ENCODE measurements at regions not wholly inside any gene's neighbourhood (a gene's known extent, or its start where the extent isn't known, plus 50 kb on each side); places are given as distances from the start of the nearest gene placed in this dataset.
"Not testable (repeated sequence)": the region's sequence is repeated elsewhere in the genome, so short reads cannot be mapped to it uniquely, and the experiment has no call there.

- peak; percentile 89 for DNase-seq
Observed at GRCh38 chr20:52049001-52049731, 142.4 kb downstream of the ZFP64 start.

- no peak for DNase-seq
Observed at GRCh38 chr20:52047811-52048764, 143.5 kb downstream of the ZFP64 start.

- DNase-seq, result no peak
Observed at GRCh38 chr20:52041966-52042365, 149.6 kb downstream of the ZFP64 start.

- DNase-seq, result no peak
Observed at GRCh38 chr20:52039790-52040189, 151.8 kb downstream of the ZFP64 start.

GRCh38 chr20:52038632-52039031 lies 152.9 kb downstream of the ZFP64 start:
- not testable (repeated sequence) for DNase-seq

- DNase-seq, result no peak
Observed at GRCh38 chr20:52037370-52037769, 154.2 kb downstream of the ZFP64 start.

GRCh38 chr20:52035977-52036376 lies 155.6 kb downstream of the ZFP64 start:
- no peak for DNase-seq

- DNase-seq, result no peak
Observed at GRCh38 chr20:52035498-52035897, 156.1 kb downstream of the ZFP64 start.

GRCh38 chr20:52034581-52034980 lies 157.0 kb downstream of the ZFP64 start:
- DNase-seq, result no peak

- DNase-seq, result no peak
Observed at GRCh38 chr20:52033313-52033712, 158.3 kb downstream of the ZFP64 start.

- not testable (repeated sequence) for DNase-seq
Observed at GRCh38 chr20:52032304-52032683, 159.3 kb downstream of the ZFP64 start.

GRCh38 chr20:52031563-52032303 lies 159.8 kb downstream of the ZFP64 start:
- DNase-seq, result peak; percentile 79

- no peak for DNase-seq
Observed at GRCh38 chr20:52031206-52031562, 160.4 kb downstream of the ZFP64 start.

GRCh38 chr20:52029129-52029528 lies 162.4 kb downstream of the ZFP64 start:
- DNase-seq, result not testable (repeated sequence)

GRCh38 chr20:52025938-52026337 lies 165.6 kb downstream of the ZFP64 start:
- no peak for DNase-seq

GRCh38 chr20:52019313-52019712 lies 172.3 kb downstream of the ZFP64 start:
- no peak for DNase-seq

GRCh38 chr20:52017669-52018317 lies 173.8 kb downstream of the ZFP64 start:
- DNase-seq, result no peak

GRCh38 chr20:52016022-52016421 lies 175.6 kb downstream of the ZFP64 start:
- DNase-seq, result no peak

- no peak for DNase-seq
Observed at GRCh38 chr20:52015155-52015554, 176.4 kb downstream of the ZFP64 start.

- no peak for DNase-seq
Observed at GRCh38 chr20:52012079-52012478, 179.5 kb downstream of the ZFP64 start.

- no peak for DNase-seq
Observed at GRCh38 chr20:52011093-52011492, 180.5 kb downstream of the ZFP64 start.

GRCh38 chr20:52010541-52010940 lies 181.0 kb downstream of the ZFP64 start:
- DNase-seq, result no peak

- no peak for DNase-seq
Observed at GRCh38 chr20:52008874-52009273, 182.7 kb downstream of the ZFP64 start.
